Activated CD4-positive, alpha-beta T cell treated with anti-CD3 and anti-CD28 coated beads, Interleukin-2, amount 50 U/mL, for 24 hours (primary cell): ENCODE measurements at regions not wholly inside any gene's neighbourhood (a gene's known extent, or its start where the extent isn't known, plus 50 kb on each side); places are given as distances from the start of the nearest gene placed in this dataset.

Experiments used
- DNase-seq, 2 donors: peaks; one replicate each; pipeline ENCODE4 v3.0.0-alpha.2; 2020; ENCODE audit warnings: low read depth in 1 of 2, low spot score in 1 of 2

GRCh38 chr5:89253666-89254352, 370.8 kb upstream of the MEF2C start:
- DNase-seq, result no peak

GRCh38 chr5:89246864-89247263, 363.9 kb upstream of the MEF2C start:
- DNase-seq, result no peak

- DNase-seq, result no peak
Measured at GRCh38 chr5:89246252-89246651, 363.3 kb upstream of the MEF2C start.

GRCh38 chr5:89243611-89244010, 360.6 kb upstream of the MEF2C start:
- DNase-seq, result no peak

GRCh38 chr5:89241186-89241585, 358.2 kb upstream of the MEF2C start:
- DNase-seq, result no peak

GRCh38 chr5:89236900-89237299, 353.9 kb upstream of the MEF2C start:
- no peak for DNase-seq

- no peak for DNase-seq
Measured at GRCh38 chr5:89233462-89233861, 350.5 kb upstream of the MEF2C start.

- no peak for DNase-seq
Measured at GRCh38 chr5:89232139-89232603, 349.2 kb upstream of the MEF2C start.

GRCh38 chr5:89230178-89230577, 347.2 kb upstream of the MEF2C start:
- DNase-seq, result no peak

GRCh38 chr5:89229331-89230070, 346.5 kb upstream of the MEF2C start:
- no peak for DNase-seq

- DNase-seq, result no peak
Measured at GRCh38 chr5:89228355-89228754, 345.4 kb upstream of the MEF2C start.

- DNase-seq, result no peak
Measured at GRCh38 chr5:89218364-89218763, 335.4 kb upstream of the MEF2C start.

GRCh38 chr5:89216606-89217005, 333.6 kb upstream of the MEF2C start:
- no peak for DNase-seq

- DNase-seq, result no peak
Measured at GRCh38 chr5:89213573-89213972, 330.6 kb upstream of the MEF2C start.

GRCh38 chr5:89211836-89212235, 328.9 kb upstream of the MEF2C start:
- DNase-seq, result no peak

GRCh38 chr5:89208811-89209210, 325.8 kb upstream of the MEF2C start:
- DNase-seq, result no peak

GRCh38 chr5:89208392-89208791, 325.4 kb upstream of the MEF2C start:
- no peak for DNase-seq

GRCh38 chr5:89204756-89205155, 321.8 kb upstream of the MEF2C start:
- no peak for DNase-seq

GRCh38 chr5:89203611-89204010, 320.6 kb upstream of the MEF2C start:
- DNase-seq, result no peak

- no peak for DNase-seq
Measured at GRCh38 chr5:89200899-89201298, 317.9 kb upstream of the MEF2C start.

GRCh38 chr5:89199306-89199705, 316.3 kb upstream of the MEF2C start:
- no peak for DNase-seq

- DNase-seq, result no peak
Measured at GRCh38 chr5:89191374-89191773, 308.4 kb upstream of the MEF2C start.
